ENCODE measurements at regions not wholly inside any gene's neighbourhood (a gene's known extent, or its start where the extent isn't known, plus 50 kb on each side); places are given as distances from the start of the nearest gene placed in this dataset.

DNA sequence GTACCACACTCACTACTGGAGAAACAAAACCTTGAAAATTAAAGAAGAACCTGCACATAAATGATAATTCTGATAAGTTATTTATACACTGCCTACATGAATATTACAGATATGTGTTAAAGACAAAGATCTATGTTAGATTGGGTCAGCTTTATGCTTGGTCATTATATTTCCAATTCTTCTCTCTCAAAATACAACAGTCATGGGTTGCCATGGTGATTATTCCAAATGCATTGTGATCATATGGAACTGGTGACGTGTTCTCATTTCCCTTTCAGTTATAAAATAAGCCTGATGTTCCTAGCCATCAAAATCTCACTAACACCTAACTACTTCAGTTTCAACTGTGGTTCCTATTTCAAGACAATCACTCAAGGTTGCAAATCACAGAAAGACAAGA lies 1416.4 kb downstream of the UQCRFS1 start:
- no peak for TF ChIP-seq CTCF (IDR thresholded peaks at IDR 0.05)
- no peak for TF ChIP-seq POLR2A (IDR thresholded peaks at IDR 0.05)
